ENCODE measurements at regions not wholly inside any gene's neighbourhood (a gene's known extent, or its start where the extent isn't known, plus 50 kb on each side); places are given as distances from the start of the nearest gene placed in this dataset.

GRCh38 chr16:6940968-6941367, 391.7 kb upstream of the RBFOX1 start:
- no peak overlapping the region for H3K4me3 ChIP-seq (ENCODE audit: low read depth, low read length)
- TF ChIP-seq CTCF (IDR thresholded peaks at IDR 0.05; ENCODE audit: low read depth, low read length), result no peak

- no peak overlapping the region for H3K4me3 ChIP-seq (ENCODE audit: low read depth, low read length)
Measured at GRCh38 chr16:6937641-6938040, 395.0 kb upstream of the RBFOX1 start.

GRCh38 chr16:6932871-6933385, 399.7 kb upstream of the RBFOX1 start:
- TF ChIP-seq CTCF (IDR thresholded peaks at IDR 0.05; ENCODE audit: low read depth, low read length), result no peak
- no peak overlapping the region for H3K4me3 ChIP-seq (ENCODE audit: low read depth, low read length)

More at GRCh38 chr16:6937641-6938040, 395.0 kb upstream of the RBFOX1 start:
- no peak for TF ChIP-seq CTCF (IDR thresholded peaks at IDR 0.05; ENCODE audit: low read depth, low read length)

GRCh38 chr16:6929868-6930267, 402.8 kb upstream of the RBFOX1 start:
- H3K4me3 ChIP-seq (ENCODE audit: low read depth, low read length), result no peak overlapping the region
- no peak for TF ChIP-seq CTCF (IDR thresholded peaks at IDR 0.05; ENCODE audit: low read depth, low read length)

- no peak for TF ChIP-seq CTCF (IDR thresholded peaks at IDR 0.05; ENCODE audit: low read depth, low read length)
- H3K4me3 ChIP-seq (ENCODE audit: low read depth, low read length), result no peak overlapping the region
Measured at GRCh38 chr16:6926762-6927161, 405.9 kb upstream of the RBFOX1 start.

GRCh38 chr16:6926341-6926740, 406.3 kb upstream of the RBFOX1 start:
- TF ChIP-seq CTCF (IDR thresholded peaks at IDR 0.05; ENCODE audit: low read depth, low read length), result no peak
- no peak overlapping the region for H3K4me3 ChIP-seq (ENCODE audit: low read depth, low read length)

GRCh38 chr16:6918646-6919045, 414.0 kb upstream of the RBFOX1 start:
- TF ChIP-seq CTCF (IDR thresholded peaks at IDR 0.05; ENCODE audit: low read depth, low read length), result no peak
- H3K4me3 ChIP-seq (ENCODE audit: low read depth, low read length), result no peak overlapping the region

Measured in WI38 (cell line).